Glomerular visceral epithelial cell (primary cell): ENCODE measurements at regions not wholly inside any gene's neighbourhood (a gene's known extent, or its start where the extent isn't known, plus 50 kb on each side); places are given as distances from the start of the nearest gene placed in this dataset.
A peak's percentile ranks its signal among the peaks of the same experiment; 100 is the strongest.

ENCODE experiments used
- DNase-seq: peaks from one replicate; pipeline ENCODE4 v3.0.0-alpha.2; 2016; ENCODE audit errors: extremely low spot score

- no peak for DNase-seq
Measured at GRCh38 chrX:13266641-13267345, 53.1 kb downstream of the ATXN3L start.

DNA sequence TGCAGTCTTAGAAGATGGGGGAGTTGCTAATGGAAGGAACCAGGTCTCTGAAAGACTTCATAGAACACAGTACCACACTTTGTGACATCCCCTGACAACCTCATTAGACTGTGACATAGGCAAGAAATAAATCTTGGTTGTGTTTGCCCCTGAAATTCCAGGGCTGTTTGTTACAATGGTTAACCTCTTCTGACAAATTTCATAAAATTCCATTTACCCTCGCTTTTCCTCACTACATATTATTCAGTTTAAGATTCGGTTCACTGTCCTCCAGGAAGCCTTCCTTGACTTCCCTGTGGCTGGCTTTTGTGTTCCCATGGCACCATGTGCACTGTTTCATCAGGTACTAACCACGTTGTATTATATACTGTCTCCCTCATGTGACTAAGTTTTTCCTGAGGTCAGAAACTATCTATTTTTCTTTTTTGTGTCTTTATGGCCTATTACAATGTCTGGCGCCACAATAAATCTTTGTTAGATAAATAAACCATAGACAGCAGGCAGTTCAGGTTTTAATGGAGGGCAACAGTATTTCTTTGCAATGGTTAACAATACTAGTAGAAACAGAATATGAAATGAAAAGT, 54.2 kb downstream of the ATXN3L start:
- no peak for DNase-seq

DNA sequence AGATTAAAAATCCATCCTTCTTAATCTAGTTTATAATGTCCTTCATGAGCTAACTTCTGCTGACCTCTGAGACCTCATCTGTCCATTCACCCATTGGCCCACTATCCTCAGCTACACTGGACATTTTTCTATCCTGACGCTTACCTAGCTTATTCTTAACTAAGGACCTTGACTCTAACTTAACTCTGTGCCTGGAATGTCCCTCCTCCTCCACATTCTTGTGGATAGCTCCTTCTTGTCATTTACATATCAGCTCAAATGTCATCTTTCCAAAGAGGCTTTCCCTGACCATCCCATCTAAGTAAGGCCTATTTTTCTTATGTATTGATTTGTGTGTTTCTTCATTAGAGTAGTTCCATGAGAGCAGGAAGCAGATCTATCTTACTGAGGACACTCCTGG, 54.7 kb downstream of the ATXN3L start:
- DNase-seq: no peak

- no peak for DNase-seq
Measured at GRCh38 chrX:13263560-13264251, 56.1 kb downstream of the ATXN3L start.

GRCh38 chrX:13261348-13261747, 58.5 kb downstream of the ATXN3L start:
- no peak for DNase-seq

GRCh38 chrX:13260598-13260997, 59.3 kb downstream of the ATXN3L start:
- no peak for DNase-seq

DNA sequence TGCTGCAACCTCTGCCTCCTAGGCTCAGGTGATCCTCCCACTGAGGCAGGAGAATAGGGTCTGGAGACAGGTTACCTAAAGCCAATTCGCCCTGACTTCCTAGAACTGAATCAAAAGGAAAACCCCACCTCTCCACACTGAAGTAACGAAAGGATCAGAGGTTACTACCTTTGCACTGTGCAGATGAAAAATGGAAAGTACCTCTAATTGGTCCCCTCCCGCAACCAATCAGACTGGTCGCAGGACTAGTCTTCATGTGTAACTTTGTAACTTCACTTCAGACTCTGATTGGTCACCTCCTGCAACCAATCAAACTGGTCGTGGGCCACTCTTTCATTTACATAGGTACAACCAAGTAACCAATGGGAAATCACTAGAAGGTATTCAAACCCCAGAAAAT, 61.1 kb downstream of the ATXN3L start:
- no peak for DNase-seq

DNA sequence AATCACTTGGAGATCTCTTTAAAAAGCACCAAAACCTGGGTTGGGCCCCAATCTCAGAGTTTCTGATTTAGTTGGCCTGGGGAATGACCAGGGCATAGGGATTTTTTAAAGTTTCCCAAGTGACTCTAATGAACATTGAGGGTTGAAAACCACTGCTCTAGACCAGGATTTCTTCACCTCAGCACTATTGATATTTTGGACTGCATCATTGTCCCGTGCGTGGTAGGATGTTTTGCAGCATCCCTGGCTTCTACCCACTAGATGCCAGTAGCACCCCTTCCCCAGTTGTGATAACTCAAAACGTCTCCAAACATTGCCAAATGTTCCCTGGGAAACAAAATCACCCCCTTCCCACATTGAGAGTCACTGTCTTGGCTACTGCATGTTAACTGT, 61.8 kb downstream of the ATXN3L start:
- DNase-seq: no peak

GRCh38 chrX:13257223-13258051, 62.4 kb downstream of the ATXN3L start:
- DNase-seq: no peak

DNA sequence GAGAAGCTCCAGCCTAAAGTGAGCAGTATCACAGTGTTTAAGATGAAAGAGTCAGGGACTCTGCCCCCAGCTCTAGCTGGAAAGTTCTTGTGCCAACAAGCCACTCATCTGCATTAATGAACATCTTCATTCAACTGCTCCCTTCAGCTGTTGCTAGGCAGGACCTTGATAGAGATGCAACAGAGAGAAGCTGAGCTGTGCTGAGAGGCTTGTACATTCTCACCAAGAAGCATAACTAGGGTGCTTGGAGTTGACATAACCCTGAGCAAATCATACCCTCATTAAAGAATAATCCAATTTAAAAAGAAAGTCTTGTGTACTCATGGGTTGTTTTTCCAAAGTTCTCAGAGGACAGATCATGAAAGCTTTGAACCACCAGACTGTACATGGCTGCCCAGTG, 63.2 kb downstream of the ATXN3L start:
- no peak for DNase-seq

GRCh38 chrX:13254870-13255269, 65.0 kb downstream of the ATXN3L start:
- DNase-seq: no peak

GRCh38 chrX:13254076-13254785, 65.6 kb downstream of the ATXN3L start:
- DNase-seq: peak; percentile 53

DNA sequence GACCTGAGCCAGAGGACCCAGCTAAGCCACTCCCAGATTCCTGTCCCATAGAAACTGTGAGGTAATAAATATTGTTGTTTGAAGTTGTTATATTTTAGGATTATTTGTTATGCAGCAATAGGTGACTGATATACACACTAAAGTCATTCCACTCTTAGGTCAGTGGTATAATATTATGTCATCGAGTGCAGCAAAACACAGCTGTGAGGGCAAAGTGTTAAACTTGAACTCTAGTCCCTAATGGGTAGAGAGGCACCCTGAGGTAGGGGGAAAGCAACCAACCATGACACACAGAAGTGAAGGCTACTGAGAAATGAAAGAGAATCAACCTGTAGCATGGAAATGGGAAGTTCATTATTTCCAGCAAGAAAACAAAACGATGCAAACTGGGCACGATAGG, 66.6 kb downstream of the ATXN3L start:
- DNase-seq: no peak

- DNase-seq: no peak
Measured at GRCh38 chrX:13252726-13253125, 67.1 kb downstream of the ATXN3L start.

DNA sequence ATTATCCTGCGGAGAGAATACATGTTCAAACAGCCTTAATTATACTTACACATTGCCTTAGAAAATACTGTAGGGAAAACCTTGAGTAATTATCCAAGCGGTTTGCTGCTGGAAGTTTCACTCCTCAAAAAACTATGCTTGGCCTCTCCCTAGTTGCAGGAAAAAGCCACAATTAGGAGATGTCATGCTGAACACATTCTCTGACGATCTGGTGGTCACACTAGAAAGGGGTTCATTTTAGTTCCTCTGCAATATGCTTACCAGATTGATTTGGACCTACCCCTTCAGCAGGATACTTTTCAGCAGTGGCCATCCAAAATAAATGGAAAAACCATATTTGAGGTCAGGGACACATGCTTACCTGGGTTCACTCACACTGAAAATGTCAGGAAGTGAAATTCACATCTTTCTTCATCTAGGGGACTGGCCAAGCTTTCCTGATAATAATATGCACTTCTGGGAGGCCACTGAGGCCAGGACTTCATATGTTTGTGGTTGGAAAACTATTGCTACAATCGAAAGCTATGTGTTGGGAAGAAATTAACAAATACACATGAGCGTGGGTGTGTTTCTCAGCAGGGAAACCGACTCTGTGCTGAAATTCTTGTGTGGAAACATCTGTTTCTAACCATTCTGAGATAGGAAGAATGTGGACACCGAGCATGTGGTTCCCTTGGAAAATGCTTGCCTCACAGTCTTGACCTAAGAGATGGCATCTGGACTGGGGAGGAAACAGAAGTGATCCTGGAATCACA, 68.8 kb downstream of the ATXN3L start:
- no peak for DNase-seq

DNA sequence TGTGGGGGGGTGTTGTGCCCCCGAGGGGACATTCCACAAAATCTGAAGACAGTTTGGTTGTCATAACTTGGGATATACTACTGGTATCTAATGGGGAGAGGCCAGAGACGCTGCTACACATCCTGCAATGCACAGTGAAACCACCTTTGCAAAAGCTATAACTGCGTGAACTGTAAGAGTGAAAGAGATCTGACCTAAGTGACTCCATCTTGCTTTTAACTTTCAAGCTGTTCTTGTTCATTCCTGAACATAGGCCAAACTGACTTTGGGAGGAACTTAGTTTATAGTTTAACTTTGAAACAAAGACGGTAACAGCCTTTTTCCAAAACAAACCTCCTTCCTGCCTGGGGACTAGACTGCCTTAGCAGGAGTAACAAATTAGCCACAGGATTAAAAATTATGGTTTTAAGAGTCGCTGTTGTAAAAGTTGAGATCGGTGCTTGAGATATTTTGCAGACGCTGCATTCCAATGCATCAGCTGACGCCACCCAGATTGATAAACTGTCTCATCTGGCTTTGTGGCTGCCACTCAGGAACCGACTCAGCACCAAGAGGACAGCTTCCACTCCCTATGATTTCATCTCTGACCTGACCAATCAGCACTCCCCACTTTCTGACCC, 70.9 kb downstream of the ATXN3L start:
- DNase-seq: no peak

- no peak for DNase-seq
Measured at GRCh38 chrX:13239272-13239671, 80.6 kb downstream of the ATXN3L start.

DNA sequence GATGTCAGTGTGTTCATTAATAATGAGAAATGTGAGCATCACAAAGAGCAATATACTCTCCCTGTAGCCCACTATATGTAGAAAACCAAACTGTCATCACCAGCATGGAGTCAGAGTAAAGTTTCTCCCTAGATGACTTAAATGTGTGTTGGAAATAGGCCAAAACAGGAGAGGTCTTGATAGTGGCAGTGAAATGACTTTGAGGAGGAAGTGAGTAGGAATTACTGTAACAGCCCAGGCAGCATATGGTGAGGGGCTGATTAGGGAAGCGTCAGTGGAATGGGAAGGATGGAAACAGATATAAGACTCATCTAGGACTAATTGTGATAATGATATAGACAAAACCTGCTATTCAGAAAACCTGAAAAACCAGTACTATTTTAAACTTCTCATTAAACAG, 83.9 kb downstream of the ATXN3L start:
- DNase-seq: no peak

DNA sequence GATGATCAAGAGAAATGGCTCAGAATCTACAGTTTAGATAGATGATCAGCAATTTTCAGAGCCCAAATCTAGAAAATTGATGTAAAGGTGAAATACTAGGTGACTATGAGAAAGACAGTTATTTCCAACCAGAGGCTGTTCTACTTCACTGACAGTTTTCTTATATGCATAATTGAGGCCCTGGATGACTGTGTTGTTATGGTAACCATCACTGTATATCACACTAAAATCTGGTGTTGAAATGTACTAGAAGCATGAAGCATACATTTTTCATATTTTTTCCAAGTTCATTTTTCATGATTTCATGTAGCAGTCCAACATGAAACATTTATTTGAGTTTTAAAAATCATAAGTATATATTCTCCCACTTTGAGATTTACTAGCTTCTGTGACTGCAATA, 87.4 kb downstream of the ATXN3L start:
- no peak for DNase-seq

- DNase-seq: no peak
Measured at GRCh38 chrX:13226214-13226613, 93.6 kb downstream of the ATXN3L start.
